Neural crest cell (in vitro differentiated cells): ENCODE measurements at regions not wholly inside any gene's neighbourhood (a gene's known extent, or its start where the extent isn't known, plus 50 kb on each side); places are given as distances from the start of the nearest gene placed in this dataset.

Experiments used
- DNase-seq: peaks from one replicate; pipeline ENCODE4 v3.0.0; 2021; ENCODE audit warnings: low read depth, mixed read lengths, low spot score
- H3K27ac Mint-ChIP-seq: one replicate; pipeline ENCODE4 v1.8.0; 2021; ENCODE audit warnings: mild to moderate bottlenecking, mixed read lengths; ENCODE audit not compliant: unreplicated experiment
- H3K27me3 Mint-ChIP-seq: 2 replicates; pipeline ENCODE4 v1.8.0; 2021; ENCODE audit warnings: low read depth, mild to moderate bottlenecking, mixed read lengths
- H3K36me3 Mint-ChIP-seq: 2 replicates; pipeline ENCODE4 v1.8.0; 2021; ENCODE audit warnings: low read depth, mild to moderate bottlenecking, mixed read lengths
- H3K4me1 Mint-ChIP-seq: 2 replicates; pipeline ENCODE4 v1.8.0; 2021; ENCODE audit warnings: mixed read lengths
- H3K4me3 Mint-ChIP-seq: one replicate; pipeline ENCODE4 v1.8.0; 2021; ENCODE audit warnings: mild to moderate bottlenecking, mixed read lengths
- H3K9me3 Mint-ChIP-seq: 2 replicates; pipeline ENCODE4 v1.8.0; 2021; ENCODE audit warnings: mixed read lengths
- TF ChIP-seq, protein P1 (sequence below): fragments of 200-600 bp; sonication (generic); conservative IDR thresholded peaks from 2 replicates; pipeline ENCODE4 v1.5.0; 2021; ENCODE audit warnings: antibody characterized with exemption, mild to moderate bottlenecking

DNA sequence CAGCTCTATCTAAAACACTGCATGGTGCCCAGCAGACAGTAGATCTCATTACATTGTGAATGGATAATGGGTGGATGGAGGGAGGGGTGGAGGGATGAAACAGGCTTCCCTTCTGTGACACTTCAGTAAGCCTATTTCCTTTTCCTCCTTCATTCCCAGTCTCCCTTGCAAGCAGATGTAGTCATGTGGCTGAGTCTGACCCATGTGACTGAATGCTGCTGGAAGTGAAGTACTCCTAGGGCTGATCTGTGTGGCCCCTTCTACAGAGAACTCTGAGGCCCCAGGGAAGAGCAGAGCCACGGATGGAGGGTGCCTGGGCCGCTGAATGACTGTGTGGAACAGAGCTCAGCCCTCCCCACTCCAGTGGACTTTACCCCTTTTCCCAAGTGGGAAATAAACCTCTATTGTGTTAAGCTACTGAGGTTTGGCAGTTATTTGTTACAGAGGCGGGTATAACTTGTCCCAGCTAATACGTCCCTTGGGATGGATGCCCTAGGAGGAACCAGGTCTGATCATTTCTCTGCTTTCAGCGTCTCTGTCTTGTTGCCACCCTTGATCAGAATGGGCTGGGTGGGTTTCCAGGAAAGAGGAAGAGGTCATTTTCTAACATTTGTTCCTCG is 176.1 kb upstream of the MVB12B start:
- Mint-ChIP-seq H3K4me1 (peaks cover 20% of the 10 kb centered on the region), H3K27ac (no peak overlapping the region), H3K4me3 (no peak overlapping the region), H3K36me3 (no peaks in the 10 kb centered on the region), H3K9me3 (peaks cover 4% of the 10 kb centered on the region), H3K27me3 (no peaks in the 10 kb centered on the region)
- no peak for DNase-seq
- TF ChIP-seq, protein P1, sequence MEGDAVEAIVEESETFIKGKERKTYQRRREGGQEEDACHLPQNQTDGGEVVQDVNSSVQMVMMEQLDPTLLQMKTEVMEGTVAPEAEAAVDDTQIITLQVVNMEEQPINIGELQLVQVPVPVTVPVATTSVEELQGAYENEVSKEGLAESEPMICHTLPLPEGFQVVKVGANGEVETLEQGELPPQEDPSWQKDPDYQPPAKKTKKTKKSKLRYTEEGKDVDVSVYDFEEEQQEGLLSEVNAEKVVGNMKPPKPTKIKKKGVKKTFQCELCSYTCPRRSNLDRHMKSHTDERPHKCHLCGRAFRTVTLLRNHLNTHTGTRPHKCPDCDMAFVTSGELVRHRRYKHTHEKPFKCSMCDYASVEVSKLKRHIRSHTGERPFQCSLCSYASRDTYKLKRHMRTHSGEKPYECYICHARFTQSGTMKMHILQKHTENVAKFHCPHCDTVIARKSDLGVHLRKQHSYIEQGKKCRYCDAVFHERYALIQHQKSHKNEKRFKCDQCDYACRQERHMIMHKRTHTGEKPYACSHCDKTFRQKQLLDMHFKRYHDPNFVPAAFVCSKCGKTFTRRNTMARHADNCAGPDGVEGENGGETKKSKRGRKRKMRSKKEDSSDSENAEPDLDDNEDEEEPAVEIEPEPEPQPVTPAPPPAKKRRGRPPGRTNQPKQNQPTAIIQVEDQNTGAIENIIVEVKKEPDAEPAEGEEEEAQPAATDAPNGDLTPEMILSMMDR, result no peak

DNA sequence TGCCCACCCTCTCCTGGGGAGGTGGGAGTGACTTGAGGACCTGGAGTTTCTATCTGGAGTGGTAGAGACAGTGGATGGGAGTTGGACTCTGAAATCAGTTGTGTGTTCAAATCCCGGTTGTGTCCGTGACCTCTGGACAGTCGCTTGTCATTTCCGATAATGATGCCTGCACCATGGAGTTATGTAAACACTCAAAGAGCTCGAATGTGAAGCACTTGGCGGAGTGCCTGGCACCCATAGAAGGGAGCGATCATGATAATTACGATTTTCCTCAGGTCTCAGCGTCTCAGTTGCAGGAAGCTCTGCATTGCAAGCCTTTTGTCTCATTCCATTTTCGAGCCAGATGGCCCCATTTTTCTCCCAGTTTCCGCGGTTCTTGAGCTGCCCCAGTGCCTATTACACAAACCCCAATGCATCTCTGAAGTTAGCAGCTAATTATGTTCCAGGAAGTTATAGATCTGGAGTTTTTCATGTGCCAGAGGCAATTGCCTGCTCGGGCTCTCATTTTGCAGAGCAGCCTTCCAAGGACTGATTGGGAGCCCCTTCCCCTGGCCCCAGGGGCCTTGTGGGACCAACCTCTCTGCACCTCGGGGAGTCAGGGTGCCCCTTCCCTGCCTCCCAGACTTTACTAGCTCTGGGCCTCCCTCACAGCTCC is 175.5 kb upstream of the MVB12B start:
- H3K4me3 Mint-ChIP-seq, result no peak overlapping the region
- H3K4me1 Mint-ChIP-seq, result peaks cover 17% of the 10 kb centered on the region
- H3K27ac Mint-ChIP-seq, result no peak overlapping the region
- DNase-seq, result no peak
- no peaks in the 10 kb centered on the region for H3K36me3 Mint-ChIP-seq
- H3K9me3 Mint-ChIP-seq, result peaks cover 4% of the 10 kb centered on the region
- TF ChIP-seq, protein P1, result no peak
- H3K27me3 Mint-ChIP-seq, result no peaks in the 10 kb centered on the region

DNA sequence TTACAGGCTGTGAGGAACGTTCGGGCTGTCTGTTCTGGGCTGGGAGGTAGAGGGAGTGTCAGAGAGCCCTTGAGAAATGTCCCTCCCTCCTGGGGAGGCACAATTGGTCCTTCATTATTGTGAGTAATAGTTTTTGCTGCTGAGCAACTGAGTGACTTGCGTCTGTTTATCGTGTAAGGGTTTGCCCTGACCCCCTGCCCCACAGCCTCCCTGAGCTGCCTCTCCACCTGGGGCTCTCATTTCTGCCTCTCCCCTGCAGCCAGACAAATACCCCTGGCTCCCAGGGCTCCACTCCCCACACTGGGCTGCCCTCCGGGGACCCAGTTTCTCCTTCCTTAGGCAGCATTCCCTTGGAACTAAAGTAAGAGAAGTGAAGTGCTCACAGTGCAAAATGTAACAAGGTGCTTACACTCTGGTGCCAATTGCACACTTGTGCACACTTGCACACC is 174.9 kb upstream of the MVB12B start:
- Mint-ChIP-seq H3K4me1 (peaks cover 15% of the 10 kb centered on the region), H3K27ac (no peak overlapping the region), H3K9me3 (peaks cover 4% of the 10 kb centered on the region), H3K27me3 (no peaks in the 10 kb centered on the region), H3K4me3 (no peak overlapping the region), H3K36me3 (no peaks in the 10 kb centered on the region)
- TF ChIP-seq, protein P1, result no peak
- no peak for DNase-seq

DNA sequence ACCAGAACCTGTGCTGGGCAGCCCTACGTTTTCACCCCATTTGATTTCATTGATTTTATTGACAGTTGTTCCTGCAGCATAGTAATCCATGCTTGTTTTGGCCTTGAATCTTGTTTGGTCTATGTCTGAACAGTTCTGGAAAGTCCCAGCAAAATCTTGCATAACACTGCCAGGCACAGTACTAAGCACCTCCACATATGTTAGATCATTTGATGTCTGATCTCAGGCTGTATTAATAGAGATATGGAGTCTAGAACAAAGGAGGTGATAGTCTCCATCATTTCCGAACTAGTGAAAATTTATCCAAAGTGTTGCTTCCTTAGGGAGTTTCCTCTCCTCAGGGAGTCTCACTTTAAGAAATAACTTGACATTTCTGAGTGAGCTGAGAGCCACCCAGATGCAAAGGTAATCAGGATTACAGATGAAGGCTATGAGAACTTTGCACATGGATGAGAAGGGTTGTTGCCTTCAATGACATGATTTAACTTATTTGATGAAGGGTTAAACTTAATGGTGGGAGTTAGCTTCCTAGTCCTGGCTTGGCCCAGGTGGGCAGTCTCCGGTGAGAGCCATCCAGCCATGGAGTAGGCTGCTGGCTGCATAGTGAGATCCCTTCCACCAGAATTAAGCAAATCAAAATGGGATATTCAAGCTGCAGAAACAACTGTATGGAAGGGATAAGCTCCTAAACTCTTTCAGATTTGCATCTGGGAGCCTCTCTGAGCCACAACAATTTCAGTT is 173.8 kb upstream of the MVB12B start:
- Mint-ChIP-seq H3K4me3 (no peak overlapping the region), H3K4me1 (peaks cover 23% of the 10 kb centered on the region), H3K9me3 (peaks cover 4% of the 10 kb centered on the region), H3K27ac (no peak overlapping the region), H3K27me3 (no peaks in the 10 kb centered on the region), H3K36me3 (no peaks in the 10 kb centered on the region)
- TF ChIP-seq, protein P1, result no peak
- no peak for DNase-seq

DNA sequence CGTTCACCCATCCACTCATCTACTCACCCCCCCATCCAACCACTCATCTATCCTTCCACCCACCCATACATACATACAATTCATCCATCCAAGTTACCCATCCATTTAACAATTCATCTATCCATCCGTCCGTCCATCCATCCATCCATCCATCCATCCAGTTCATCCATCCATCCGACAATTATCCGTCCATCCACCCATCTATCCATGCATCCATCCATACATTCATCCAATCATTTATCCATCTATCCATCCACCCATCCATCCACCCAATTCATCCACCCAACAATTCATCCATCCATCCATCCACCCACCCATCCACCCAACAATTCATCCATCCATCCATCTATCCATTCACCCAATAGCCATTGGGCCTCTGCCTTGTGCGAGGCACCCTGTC is 173.2 kb upstream of the MVB12B start:
- peaks cover 24% of the 10 kb centered on the region for H3K4me1 Mint-ChIP-seq
- no peak overlapping the region for H3K27ac Mint-ChIP-seq
- no peaks in the 10 kb centered on the region for H3K36me3 Mint-ChIP-seq
- TF ChIP-seq, protein P1, result no peak
- H3K27me3 Mint-ChIP-seq, result no peaks in the 10 kb centered on the region
- H3K4me3 Mint-ChIP-seq, result no peak overlapping the region
- H3K9me3 Mint-ChIP-seq, result peaks cover 4% of the 10 kb centered on the region
- DNase-seq, result no peak
